Fibroblast of pulmonary artery (primary cell): ENCODE measurements at regions not wholly inside any gene's neighbourhood (a gene's known extent, or its start where the extent isn't known, plus 50 kb on each side); places are given as distances from the start of the nearest gene placed in this dataset.

Experiments used
- DNase-seq: peaks from one replicate; pipeline ENCODE4 v3.0.0-alpha.2; 2010; ENCODE audit warnings: low read depth
- H3K4me3 ChIP-seq: replicated peaks from 2 replicates; pipeline ENCODE4 v1.5.1; 2011; ENCODE audit warnings: low read depth, mild to moderate bottlenecking, control low read depth, low read length, moderate library complexity
- TF ChIP-seq, protein P1 (sequence below): IDR thresholded peaks from 2 replicates; pipeline ENCODE4 v1.5.1; 2011; ENCODE audit warnings: mild to moderate bottlenecking, control low read depth, low read length, inconsistent platforms; ENCODE audit errors: missing control alignments

DNA sequence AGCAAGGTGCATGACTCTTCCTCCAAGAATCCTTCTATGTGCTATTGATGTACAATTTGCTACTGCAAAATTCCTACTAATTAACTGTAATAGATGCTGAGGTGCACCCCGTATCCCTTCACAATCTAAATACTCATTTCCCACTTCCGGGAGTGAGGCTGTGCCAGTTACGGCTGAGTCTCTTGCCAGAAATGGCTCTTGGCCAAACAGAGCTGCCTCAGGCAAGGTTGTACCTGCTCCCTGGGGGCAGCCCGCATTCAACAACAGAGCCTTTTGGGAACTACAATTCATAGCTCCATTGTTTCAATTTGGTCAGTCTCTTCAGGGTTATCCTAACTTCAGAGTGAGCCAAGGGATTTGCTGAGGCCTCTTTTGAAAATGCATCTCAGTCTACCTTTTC, 789.8 kb upstream of the MAP3K7 start:
- DNase-seq: no peak
- TF ChIP-seq, protein P1, sequence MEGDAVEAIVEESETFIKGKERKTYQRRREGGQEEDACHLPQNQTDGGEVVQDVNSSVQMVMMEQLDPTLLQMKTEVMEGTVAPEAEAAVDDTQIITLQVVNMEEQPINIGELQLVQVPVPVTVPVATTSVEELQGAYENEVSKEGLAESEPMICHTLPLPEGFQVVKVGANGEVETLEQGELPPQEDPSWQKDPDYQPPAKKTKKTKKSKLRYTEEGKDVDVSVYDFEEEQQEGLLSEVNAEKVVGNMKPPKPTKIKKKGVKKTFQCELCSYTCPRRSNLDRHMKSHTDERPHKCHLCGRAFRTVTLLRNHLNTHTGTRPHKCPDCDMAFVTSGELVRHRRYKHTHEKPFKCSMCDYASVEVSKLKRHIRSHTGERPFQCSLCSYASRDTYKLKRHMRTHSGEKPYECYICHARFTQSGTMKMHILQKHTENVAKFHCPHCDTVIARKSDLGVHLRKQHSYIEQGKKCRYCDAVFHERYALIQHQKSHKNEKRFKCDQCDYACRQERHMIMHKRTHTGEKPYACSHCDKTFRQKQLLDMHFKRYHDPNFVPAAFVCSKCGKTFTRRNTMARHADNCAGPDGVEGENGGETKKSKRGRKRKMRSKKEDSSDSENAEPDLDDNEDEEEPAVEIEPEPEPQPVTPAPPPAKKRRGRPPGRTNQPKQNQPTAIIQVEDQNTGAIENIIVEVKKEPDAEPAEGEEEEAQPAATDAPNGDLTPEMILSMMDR: no peak
- H3K4me3 ChIP-seq: no peak overlapping the region

DNA sequence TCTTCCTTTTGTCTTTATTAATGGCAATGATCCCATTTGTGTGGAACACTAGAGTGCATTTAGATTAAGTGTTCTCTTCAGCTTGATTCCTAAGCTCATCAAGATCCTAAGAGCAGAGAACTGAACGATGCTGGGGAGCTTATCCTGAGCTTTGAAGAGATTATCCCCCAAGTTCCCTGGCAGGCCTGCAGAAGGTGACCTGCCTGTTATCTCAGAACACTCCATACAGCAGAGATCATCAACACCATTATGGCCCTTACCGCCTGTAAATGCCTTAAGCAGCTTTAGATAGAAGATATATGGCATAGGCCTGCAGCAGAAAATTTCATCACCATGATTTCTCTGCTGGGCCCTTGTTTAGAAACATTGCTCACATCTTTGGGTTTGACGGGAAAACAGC, 779.9 kb upstream of the MAP3K7 start:
- TF ChIP-seq, protein P1: no peak
- no peak overlapping the region for H3K4me3 ChIP-seq
- DNase-seq: no peak

DNA sequence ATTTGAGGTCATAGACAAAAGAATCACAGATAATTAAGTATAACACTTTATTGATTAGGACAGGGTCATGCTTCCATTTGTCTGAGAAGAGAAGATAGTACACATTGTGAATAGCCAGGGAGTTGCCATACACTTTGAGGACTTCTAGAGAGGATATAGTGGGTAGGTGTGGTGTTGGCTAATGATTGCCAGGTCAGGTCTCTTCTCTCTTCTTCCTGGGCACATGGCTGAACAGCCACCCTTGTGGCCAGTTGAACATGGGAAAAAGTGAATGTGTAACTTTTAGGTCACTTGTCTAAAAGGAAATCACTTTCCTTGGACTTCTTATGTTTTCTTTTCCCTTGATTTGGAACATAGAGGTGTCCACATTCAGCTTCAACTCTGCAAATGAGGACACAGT, 772.1 kb upstream of the MAP3K7 start:
- DNase-seq: no peak
- H3K4me3 ChIP-seq: no peak overlapping the region
- TF ChIP-seq, protein P1: no peak

DNA sequence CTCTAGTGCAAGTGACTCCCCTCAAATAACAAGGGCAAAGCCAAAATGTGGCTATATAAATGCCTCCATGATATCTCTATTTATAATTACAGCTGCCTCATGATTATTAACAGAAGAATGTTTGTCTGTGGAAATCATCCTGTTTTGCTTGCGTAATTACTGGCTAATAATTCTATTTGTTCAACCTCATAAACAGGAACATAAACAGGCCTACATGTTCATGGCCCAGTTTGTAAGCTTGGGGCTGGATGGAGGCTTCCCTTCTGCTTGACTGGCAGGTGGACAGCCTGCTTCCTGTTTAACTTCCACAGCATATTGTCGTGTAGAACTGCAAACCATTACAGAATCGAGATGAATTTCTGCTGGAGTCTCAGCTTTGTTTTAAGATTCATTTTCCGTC, 766.0 kb upstream of the MAP3K7 start:
- no peak for DNase-seq
- TF ChIP-seq, protein P1: no peak
- no peak overlapping the region for H3K4me3 ChIP-seq

DNA sequence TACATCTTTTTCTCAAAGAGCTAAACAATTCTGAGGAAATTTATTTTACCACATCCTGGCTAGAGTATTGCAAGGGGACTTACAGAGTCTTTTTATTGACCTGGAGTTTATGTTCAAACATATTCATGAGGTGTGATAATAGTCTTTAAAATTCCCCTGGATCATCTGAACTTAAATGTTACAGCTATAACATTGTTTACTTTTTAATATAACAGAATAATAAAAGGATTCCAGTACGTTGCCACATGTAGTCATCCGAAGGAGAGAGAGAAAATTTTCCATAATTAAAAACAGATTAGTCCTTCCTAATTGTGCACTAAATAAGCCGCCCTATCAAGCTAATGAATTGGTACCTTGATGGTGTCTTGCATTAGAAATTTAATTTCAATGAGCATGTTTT, 765.4 kb upstream of the MAP3K7 start:
- no peak overlapping the region for H3K4me3 ChIP-seq
- TF ChIP-seq, protein P1: no peak
- DNase-seq: no peak

DNA sequence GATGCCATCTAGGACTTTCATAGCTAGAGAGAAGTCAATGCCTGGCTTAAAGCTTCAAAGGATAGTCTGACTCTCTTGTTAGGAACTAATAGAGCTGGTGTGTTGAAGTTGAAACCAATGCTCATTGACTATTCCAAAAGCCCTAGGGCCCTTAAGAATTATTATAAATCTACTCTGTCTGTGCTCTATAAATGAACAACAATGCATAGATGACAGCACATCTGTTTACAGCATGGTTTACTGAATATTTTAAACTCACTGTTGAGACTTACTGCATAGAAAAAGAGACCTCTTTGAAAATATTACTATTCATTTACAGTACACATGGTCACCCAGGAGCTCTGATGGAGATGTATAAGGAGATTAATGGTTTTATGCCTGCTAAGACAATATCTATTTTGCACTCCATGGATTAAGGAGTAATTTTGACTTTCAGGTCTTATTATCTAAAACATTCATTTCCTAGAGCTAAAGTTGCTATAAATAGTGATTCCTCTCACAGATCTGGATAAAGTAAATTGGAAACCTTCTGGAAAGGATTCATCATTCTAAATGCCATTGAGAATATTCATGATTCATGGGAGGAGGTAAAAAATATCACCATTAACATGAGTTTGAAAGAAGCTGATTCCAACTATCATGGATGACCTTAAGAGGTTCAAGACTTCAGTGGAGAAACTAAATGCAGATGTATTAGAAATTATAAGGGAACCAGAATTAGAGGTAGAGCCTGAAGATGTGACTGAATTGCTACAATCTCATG, 763.5 kb upstream of the MAP3K7 start:
- DNase-seq: no peak
- no peak overlapping the region for H3K4me3 ChIP-seq
- TF ChIP-seq, protein P1: no peak

DNA sequence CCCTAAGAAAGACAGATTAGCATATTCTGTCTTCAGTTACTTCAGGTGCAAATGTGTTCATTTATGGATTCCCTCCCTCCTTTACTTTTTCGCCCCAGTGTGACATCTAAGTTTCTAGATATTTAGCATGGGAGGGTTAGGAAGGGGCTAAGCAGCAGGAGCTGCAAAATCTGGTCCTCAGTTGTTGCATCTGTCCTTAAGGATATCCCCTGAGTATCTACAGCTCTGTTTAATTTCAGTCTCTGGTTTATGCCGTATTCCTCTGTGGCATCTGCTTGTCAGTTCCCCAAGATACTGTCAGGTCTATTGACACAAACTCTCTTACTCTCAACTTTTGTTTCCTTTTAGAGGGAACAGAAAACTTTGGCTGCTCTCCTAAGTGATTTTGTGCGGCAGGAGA, 754.6 kb upstream of the MAP3K7 start:
- DNase-seq: no peak
- no peak overlapping the region for H3K4me3 ChIP-seq
- TF ChIP-seq, protein P1: no peak
